Natural killer cell (primary cell): ENCODE measurements at regions not wholly inside any gene's neighbourhood (a gene's known extent, or its start where the extent isn't known, plus 50 kb on each side); places are given as distances from the start of the nearest gene placed in this dataset.

Experiments used
- ATAC-seq, 3 donors: fragments of 150-1000 bp in 2 of 3; fragments of 200-7000 bp in 1 of 3; cut with Tn5 transposase; 1 replicate in 1 of 3; 2 replicates in 2 of 3; pipeline ENCODE4 v1.10.0; 2021; ENCODE audit warnings: mild to moderate bottlenecking in 2 of 3, moderate library complexity in 2 of 3
- DNase-seq, 2 donors: peaks; one replicate each; pipeline versions ENCODE4 v3.0.0 to v3.0.0-alpha.2; 2013 to 2021; ENCODE audit warnings: mixed read lengths in 1 of 2
- H3K27ac ChIP-seq: one replicate; pipeline ENCODE4 v1.5.1; 2013; ENCODE audit warnings: mild to moderate bottlenecking, low read length
- H3K27me3 ChIP-seq: one replicate; pipeline ENCODE4 v1.6.1; 2013; ENCODE audit warnings: low read length; ENCODE audit not compliant: control insufficient read depth, insufficient read depth
- H3K36me3 ChIP-seq: one replicate; pipeline ENCODE4 v1.6.1; 2013; ENCODE audit warnings: low read length; ENCODE audit not compliant: control insufficient read depth, insufficient read depth
- H3K4me1 ChIP-seq: one replicate; pipeline ENCODE4 v1.6.1; 2013; ENCODE audit warnings: low read length; ENCODE audit not compliant: control insufficient read depth, insufficient read depth
- H3K4me3 ChIP-seq: one replicate; pipeline ENCODE4 v1.5.1; 2013; ENCODE audit warnings: low read length
- H3K9me3 ChIP-seq: one replicate; pipeline ENCODE4 v1.6.1; 2013; ENCODE audit warnings: low read length; ENCODE audit not compliant: control insufficient read depth, insufficient read depth
- H3K27ac Mint-ChIP-seq, 2 donors: one replicate each; pipeline ENCODE4 v1.8.0; 2022; ENCODE audit warnings: mild to moderate bottlenecking in 2 of 2, mixed read lengths in 2 of 2, moderate library complexity in 1 of 2
- H3K27me3 Mint-ChIP-seq, 2 donors: one replicate each; pipeline ENCODE4 v1.8.0; 2022; ENCODE audit warnings: low read depth in 2 of 2, mixed read lengths in 2 of 2
- H3K36me3 Mint-ChIP-seq: one replicate; pipeline ENCODE4 v1.8.0; 2022; ENCODE audit warnings: mixed read lengths
- H3K4me1 Mint-ChIP-seq, 2 donors: one replicate each; pipeline ENCODE4 v1.8.0; 2022; ENCODE audit warnings: mixed read lengths in 2 of 2
- H3K4me3 Mint-ChIP-seq: one replicate; pipeline ENCODE4 v1.8.0; 2022; ENCODE audit warnings: mild to moderate bottlenecking, moderate library complexity, mixed read lengths
- H3K9me3 Mint-ChIP-seq, 2 donors: one replicate each; pipeline ENCODE4 v1.8.0; 2022; ENCODE audit warnings: mixed read lengths in 2 of 2
- CTCF ChIP-seq: fragments of 200-600 bp; IDR thresholded peaks from one replicate; pipeline ENCODE4 v1.8.0; 2022; ENCODE audit warnings: antibody characterized with exemption
- WGBS: methylation state at CpG from one replicate; pipeline ENCODE4 v1.1.7; 2013; ENCODE audit warnings: missing lambda C conversion rate; ENCODE audit not compliant: insufficient coverage; 5-methylcytosine and 5-hydroxymethylcytosine counted together
- intact Hi-C: fragments of 100-400 bp; cut with micrococcal nuclease; formaldehyde crosslinking; loops from one replicate; pipeline ENCODE4 v1.14.2; 2022

GRCh38 chr19:20414120-20414519 lies 151.5 kb downstream of the ZNF737 start:
- 88% methylated on average over 2 of the region's 2 CpGs for WGBS
- DNase-seq, result no peak

GRCh38 chr19:20413705-20414104 lies 151.9 kb downstream of the ZNF737 start:
- TF ChIP-seq CTCF, result no peak
- Mint-ChIP-seq H3K9me3 (no peaks in the 10 kb centered on the region), H3K27me3 (no peaks in the 10 kb centered on the region), H3K4me3 (no peak overlapping the region), H3K27ac (no peak overlapping the region), H3K36me3 (no peaks in the 10 kb centered on the region), H3K4me1 (no peaks in the 10 kb centered on the region)
- Histone ChIP-seq H3K27ac (no peak overlapping the region), H3K36me3 (no peaks in the 10 kb centered on the region), H3K4me3 (no peak overlapping the region), H3K9me3 (peaks cover 2% of the 10 kb centered on the region), H3K27me3 (no peaks in the 10 kb centered on the region), H3K4me1 (no peaks in the 10 kb centered on the region)
- WGBS, result 90% methylated on average over 1 of the region's 3 CpGs
- no peak for DNase-seq
- no peak for ATAC-seq
- intact Hi-C loops, result no loop called here

More at GRCh38 chr19:20414120-20414519, 151.5 kb downstream of the ZNF737 start:
- H3K9me3 Mint-ChIP-seq, result no peaks in the 10 kb centered on the region
- Histone ChIP-seq H3K27me3 (no peaks in the 10 kb centered on the region), H3K4me1 (no peaks in the 10 kb centered on the region), H3K9me3 (peaks cover 2% of the 10 kb centered on the region), H3K27ac (no peak overlapping the region), H3K36me3 (no peaks in the 10 kb centered on the region), H3K4me3 (no peak overlapping the region)
- H3K4me1 Mint-ChIP-seq, result no peaks in the 10 kb centered on the region
- H3K4me3 Mint-ChIP-seq, result no peak overlapping the region
- no peak for TF ChIP-seq CTCF
- H3K27ac Mint-ChIP-seq, result no peak overlapping the region
- intact Hi-C loops, result no loop called here
- no peaks in the 10 kb centered on the region for H3K36me3 Mint-ChIP-seq
- ATAC-seq, result no peak
- no peaks in the 10 kb centered on the region for H3K27me3 Mint-ChIP-seq

- no peak for DNase-seq
- Histone ChIP-seq H3K9me3 (peaks cover 2% of the 10 kb centered on the region), H3K4me3 (no peak overlapping the region), H3K36me3 (no peaks in the 10 kb centered on the region), H3K4me1 (no peaks in the 10 kb centered on the region), H3K27me3 (no peaks in the 10 kb centered on the region), H3K27ac (no peak overlapping the region)
- intact Hi-C loops, result no loop called here
- Mint-ChIP-seq H3K4me1 (no peaks in the 10 kb centered on the region), H3K4me3 (no peak overlapping the region), H3K27me3 (no peaks in the 10 kb centered on the region), H3K27ac (no peak overlapping the region), H3K36me3 (no peaks in the 10 kb centered on the region), H3K9me3 (no peaks in the 10 kb centered on the region)
- ATAC-seq, result no peak
- TF ChIP-seq CTCF, result no peak
Measured at GRCh38 chr19:20412846-20413245, 152.7 kb downstream of the ZNF737 start.

- DNase-seq, result no peak
- H3K27me3 Mint-ChIP-seq, result no peaks in the 10 kb centered on the region
- peaks cover 28% of the 10 kb centered on the region for H3K36me3 Mint-ChIP-seq
- H3K4me1 Mint-ChIP-seq, result no peaks in the 10 kb centered on the region
- intact Hi-C loops, result no loop called here
- TF ChIP-seq CTCF, result no peak
- Histone ChIP-seq H3K27me3 (no peaks in the 10 kb centered on the region), H3K27ac (no peak overlapping the region), H3K9me3 (peaks cover 35% of the 10 kb centered on the region), H3K36me3 (no peaks in the 10 kb centered on the region), H3K4me1 (no peaks in the 10 kb centered on the region), H3K4me3 (no peak overlapping the region)
- no peak for ATAC-seq
- peaks cover 15 to 20% of the 10 kb centered on the region in 2 donors for H3K9me3 Mint-ChIP-seq
- H3K4me3 Mint-ChIP-seq, result no peak overlapping the region
- H3K27ac Mint-ChIP-seq, result no peak overlapping the region
Measured at GRCh38 chr19:20397292-20397691, 168.3 kb downstream of the ZNF737 start.
